ENCODE measurements at regions not wholly inside any gene's neighbourhood (a gene's known extent, or its start where the extent isn't known, plus 50 kb on each side); places are given as distances from the start of the nearest gene placed in this dataset.

DNA sequence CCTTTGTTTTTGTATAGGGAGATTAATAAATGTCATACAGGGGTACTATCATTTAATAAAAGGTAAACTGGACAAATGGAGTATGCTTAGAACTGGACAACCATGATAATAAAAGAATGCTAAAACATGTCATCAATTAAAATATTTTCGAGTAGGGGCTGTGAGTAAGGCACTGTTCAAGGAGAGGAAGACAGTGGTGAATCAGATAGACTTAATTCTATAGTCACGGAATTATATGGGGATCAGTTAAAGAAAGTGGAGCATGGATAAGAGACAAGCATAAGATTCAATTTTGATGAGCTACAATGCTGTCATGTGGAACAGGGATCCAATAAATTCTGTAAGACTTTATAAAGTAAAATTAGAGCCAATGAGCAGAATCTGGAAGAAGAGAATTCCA, 104.5 kb downstream of the HMHB1 start:
- no peak for TF ChIP-seq POLR2AphosphoS5 (IDR thresholded peaks at IDR 0.05)
- TF ChIP-seq POLR2A (IDR thresholded peaks at IDR 0.05), result no peak
- TF ChIP-seq, protein P1, sequence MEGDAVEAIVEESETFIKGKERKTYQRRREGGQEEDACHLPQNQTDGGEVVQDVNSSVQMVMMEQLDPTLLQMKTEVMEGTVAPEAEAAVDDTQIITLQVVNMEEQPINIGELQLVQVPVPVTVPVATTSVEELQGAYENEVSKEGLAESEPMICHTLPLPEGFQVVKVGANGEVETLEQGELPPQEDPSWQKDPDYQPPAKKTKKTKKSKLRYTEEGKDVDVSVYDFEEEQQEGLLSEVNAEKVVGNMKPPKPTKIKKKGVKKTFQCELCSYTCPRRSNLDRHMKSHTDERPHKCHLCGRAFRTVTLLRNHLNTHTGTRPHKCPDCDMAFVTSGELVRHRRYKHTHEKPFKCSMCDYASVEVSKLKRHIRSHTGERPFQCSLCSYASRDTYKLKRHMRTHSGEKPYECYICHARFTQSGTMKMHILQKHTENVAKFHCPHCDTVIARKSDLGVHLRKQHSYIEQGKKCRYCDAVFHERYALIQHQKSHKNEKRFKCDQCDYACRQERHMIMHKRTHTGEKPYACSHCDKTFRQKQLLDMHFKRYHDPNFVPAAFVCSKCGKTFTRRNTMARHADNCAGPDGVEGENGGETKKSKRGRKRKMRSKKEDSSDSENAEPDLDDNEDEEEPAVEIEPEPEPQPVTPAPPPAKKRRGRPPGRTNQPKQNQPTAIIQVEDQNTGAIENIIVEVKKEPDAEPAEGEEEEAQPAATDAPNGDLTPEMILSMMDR (IDR thresholded peaks at IDR 0.05), result no peak

Measured in suprapubic skin (tissue), 4 donors.